Gastroesophageal sphincter (tissue), 2 donors: ENCODE measurements at regions not wholly inside any gene's neighbourhood (a gene's known extent, or its start where the extent isn't known, plus 50 kb on each side); places are given as distances from the start of the nearest gene placed in this dataset.

Experiments used
- EP300 ChIP-seq: sonication (generic); formaldehyde crosslinking; IDR thresholded peaks from one replicate; pipeline ENCODE4 v1.6.1; 2017; ENCODE audit warnings: antibody characterized with exemption, mild to moderate bottlenecking
- POLR2AphosphoS5 ChIP-seq: sonication (generic); formaldehyde crosslinking; IDR thresholded peaks from one replicate; pipeline ENCODE4 v1.6.1; 2017; ENCODE audit warnings: antibody characterized with exemption

DNA sequence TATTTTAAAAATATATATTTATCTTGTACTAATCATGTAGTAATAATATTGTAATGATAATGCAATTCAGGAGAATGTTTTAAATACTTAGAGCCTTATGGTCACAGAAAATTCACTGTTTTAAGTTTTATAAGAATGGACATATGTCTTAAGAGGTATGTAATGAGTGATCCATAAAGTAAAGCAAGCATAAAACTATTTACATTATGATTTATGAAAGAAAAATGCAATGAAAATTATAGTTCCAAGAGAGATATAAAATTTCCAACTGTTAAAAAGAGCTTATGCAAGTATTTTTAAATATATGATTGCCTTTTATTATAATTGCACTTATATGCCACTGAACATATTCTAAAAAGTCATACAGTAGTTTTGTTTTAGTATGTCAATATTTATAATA, 157.5 kb upstream of the TARS1 start:
- no peak for TF ChIP-seq EP300
- TF ChIP-seq POLR2AphosphoS5: no peak
